SHP77 (cell line): ENCODE measurements at regions not wholly inside any gene's neighbourhood (a gene's known extent, or its start where the extent isn't known, plus 50 kb on each side); places are given as distances from the start of the nearest gene placed in this dataset.
"Not testable (repeated sequence)": the region's sequence is repeated elsewhere in the genome, so short reads cannot be mapped to it uniquely, and the experiment has no call there.

Source experiments
- DNase-seq, 2 experiments: peaks; one replicate each; lab custom pipeline; 2025; lab: John Stamatoyannopoulos, UW

GRCh38 chr10:63675171-63675570, 154.0 kb downstream of the REEP3 start:
- DNase-seq = no peak

- DNase-seq = no peak
These were observed 155.8 kb downstream of the REEP3 start for GRCh38 chr10:63677001-63677400.

GRCh38 chr10:63680545-63680944, 159.3 kb downstream of the REEP3 start:
- not testable (repeated sequence) for DNase-seq

GRCh38 chr10:63681993-63682697, 160.9 kb downstream of the REEP3 start:
- no peak for DNase-seq

GRCh38 chr10:63682698-63683052, 161.5 kb downstream of the REEP3 start:
- not testable (repeated sequence) for DNase-seq

GRCh38 chr10:63683223-63683622, 162.0 kb downstream of the REEP3 start:
- DNase-seq = no peak

GRCh38 chr10:63683686-63684085, 162.5 kb downstream of the REEP3 start:
- DNase-seq = no peak

- DNase-seq = no peak
These were observed 163.2 kb downstream of the REEP3 start for GRCh38 chr10:63684257-63684936.

- no peak for DNase-seq
These were observed 168.6 kb downstream of the REEP3 start for GRCh38 chr10:63689768-63690167.

GRCh38 chr10:63692220-63692896, 171.2 kb downstream of the REEP3 start:
- DNase-seq = no peak

- not testable (repeated sequence) for DNase-seq
These were observed 171.8 kb downstream of the REEP3 start for GRCh38 chr10:63693021-63693420.

GRCh38 chr10:63696205-63696604, 175.0 kb downstream of the REEP3 start:
- no peak for DNase-seq

GRCh38 chr10:63697956-63698786, 177.0 kb downstream of the REEP3 start:
- DNase-seq = no peak

GRCh38 chr10:63698787-63699150, 177.6 kb downstream of the REEP3 start:
- no peak for DNase-seq

- peak in 1 of 2 experiments; percentile 28 for DNase-seq
These were observed 178.8 kb downstream of the REEP3 start for GRCh38 chr10:63699785-63700613.

- DNase-seq = no peak
These were observed 179.5 kb downstream of the REEP3 start for GRCh38 chr10:63700631-63701156.

GRCh38 chr10:63702092-63702491, 180.9 kb downstream of the REEP3 start:
- peak; percentile 35 to 77 for DNase-seq

GRCh38 chr10:63703113-63703670, 182.0 kb downstream of the REEP3 start:
- DNase-seq = peak; percentile 58 to 65

- DNase-seq = peak; percentile 52 to 56
These were observed 182.6 kb downstream of the REEP3 start for GRCh38 chr10:63703740-63704345.

- no peak for DNase-seq
These were observed 186.2 kb downstream of the REEP3 start for GRCh38 chr10:63707254-63707910.
